A549 (cell line): ENCODE measurements at regions not wholly inside any gene's neighbourhood (a gene's known extent, or its start where the extent isn't known, plus 50 kb on each side); places are given as distances from the start of the nearest gene placed in this dataset.

Experiments used
- CEBPB ChIP-seq, 2 experiments: fragments of >200 bp in 1 of 2; sonication (Bioruptor Twin) in 1 of 2; formaldehyde crosslinking in 1 of 2; IDR thresholded peaks; 2 replicates each; pipeline ENCODE4 v1.6.1; 2012 to 2016
- TF ChIP-seq, protein P1 (sequence below): IDR thresholded peaks from 2 replicates; pipeline ENCODE4 v1.6.1; 2012; ENCODE audit warnings: low read depth, borderline replicate concordance

- TF ChIP-seq CEBPB (IDR thresholded peaks at IDR 0.05) = no peak
- TF ChIP-seq, protein P1, sequence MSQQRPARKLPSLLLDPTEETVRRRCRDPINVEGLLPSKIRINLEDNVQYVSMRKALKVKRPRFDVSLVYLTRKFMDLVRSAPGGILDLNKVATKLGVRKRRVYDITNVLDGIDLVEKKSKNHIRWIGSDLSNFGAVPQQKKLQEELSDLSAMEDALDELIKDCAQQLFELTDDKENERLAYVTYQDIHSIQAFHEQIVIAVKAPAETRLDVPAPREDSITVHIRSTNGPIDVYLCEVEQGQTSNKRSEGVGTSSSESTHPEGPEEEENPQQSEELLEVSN = no peak
These were observed 145.3 kb upstream of the FST start for GRCh38 chr5:53335115-53335514.
